ENCODE measurements at regions not wholly inside any gene's neighbourhood (a gene's known extent, or its start where the extent isn't known, plus 50 kb on each side); places are given as distances from the start of the nearest gene placed in this dataset.

GRCh38 chr1:96473791-96474434, 247.7 kb upstream of the PTBP2 start:
- DNase-seq: no peak

DNA sequence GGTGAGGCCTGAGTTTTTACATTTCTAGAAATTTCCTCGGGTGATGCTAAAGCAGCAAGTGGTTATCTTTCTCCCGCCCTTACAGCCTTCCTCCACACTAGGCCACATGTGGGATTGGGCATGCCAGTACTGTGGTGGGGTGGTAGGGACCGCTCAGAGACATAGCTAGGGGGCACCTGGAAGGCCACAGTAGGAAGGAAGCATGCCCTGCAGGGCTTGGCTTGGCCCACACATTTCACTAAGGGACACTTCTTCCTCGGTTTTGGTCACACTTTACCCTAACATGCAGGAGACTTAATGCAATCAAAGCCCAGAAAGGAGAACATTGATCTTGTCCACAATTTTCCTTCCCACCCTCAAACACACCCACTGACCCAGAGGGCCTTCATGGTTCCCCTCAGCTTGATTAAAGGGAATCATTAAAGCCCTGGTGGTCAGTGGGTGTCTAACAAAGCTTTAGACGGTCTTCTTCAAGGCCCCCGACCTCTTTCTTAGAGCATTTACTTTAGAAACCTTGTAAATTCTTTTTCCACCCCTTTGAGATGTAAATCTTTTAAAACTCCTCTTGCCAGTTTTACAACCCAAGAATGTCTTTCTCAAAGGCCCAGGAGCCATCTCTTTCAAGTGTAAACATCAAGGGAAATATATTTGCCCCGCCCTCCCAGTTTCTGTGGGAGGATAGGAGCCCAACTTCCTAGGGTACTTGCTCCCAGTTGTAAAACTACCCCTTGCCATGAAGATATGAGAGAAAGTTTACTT, 246.4 kb upstream of the PTBP2 start:
- no peak for DNase-seq

GRCh38 chr1:96475903-96476302, 245.7 kb upstream of the PTBP2 start:
- no peak for DNase-seq

- DNase-seq: no peak
Observed at GRCh38 chr1:96478228-96478627, 243.4 kb upstream of the PTBP2 start.

GRCh38 chr1:96481409-96481808, 240.2 kb upstream of the PTBP2 start:
- no peak for DNase-seq

GRCh38 chr1:96482616-96483015, 239.0 kb upstream of the PTBP2 start:
- DNase-seq: no peak

GRCh38 chr1:96487394-96487793, 234.2 kb upstream of the PTBP2 start:
- no peak for DNase-seq

GRCh38 chr1:96487971-96488370, 233.6 kb upstream of the PTBP2 start:
- no peak for DNase-seq

DNA sequence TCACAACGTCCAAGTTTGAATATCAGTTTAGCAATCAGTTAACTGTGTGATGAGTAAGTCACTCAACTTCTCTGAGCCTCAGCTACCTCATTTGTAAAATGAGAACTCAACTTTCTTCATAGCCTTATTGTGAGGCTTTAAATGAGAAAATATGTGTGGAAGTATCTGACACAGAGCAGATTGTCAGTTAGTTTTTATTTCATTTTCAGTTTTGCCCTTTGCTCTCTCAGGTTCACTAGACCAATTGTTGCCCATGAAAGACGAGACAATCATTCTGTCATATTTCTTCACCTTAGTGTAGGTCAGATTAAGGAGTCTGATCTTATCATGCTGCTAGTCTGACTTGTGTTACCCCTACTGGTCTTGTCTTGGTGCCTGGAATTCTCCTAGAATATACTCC, 232.8 kb upstream of the PTBP2 start:
- DNase-seq: no peak

GRCh38 chr1:96492236-96492635, 229.3 kb upstream of the PTBP2 start:
- no peak for DNase-seq

DNA sequence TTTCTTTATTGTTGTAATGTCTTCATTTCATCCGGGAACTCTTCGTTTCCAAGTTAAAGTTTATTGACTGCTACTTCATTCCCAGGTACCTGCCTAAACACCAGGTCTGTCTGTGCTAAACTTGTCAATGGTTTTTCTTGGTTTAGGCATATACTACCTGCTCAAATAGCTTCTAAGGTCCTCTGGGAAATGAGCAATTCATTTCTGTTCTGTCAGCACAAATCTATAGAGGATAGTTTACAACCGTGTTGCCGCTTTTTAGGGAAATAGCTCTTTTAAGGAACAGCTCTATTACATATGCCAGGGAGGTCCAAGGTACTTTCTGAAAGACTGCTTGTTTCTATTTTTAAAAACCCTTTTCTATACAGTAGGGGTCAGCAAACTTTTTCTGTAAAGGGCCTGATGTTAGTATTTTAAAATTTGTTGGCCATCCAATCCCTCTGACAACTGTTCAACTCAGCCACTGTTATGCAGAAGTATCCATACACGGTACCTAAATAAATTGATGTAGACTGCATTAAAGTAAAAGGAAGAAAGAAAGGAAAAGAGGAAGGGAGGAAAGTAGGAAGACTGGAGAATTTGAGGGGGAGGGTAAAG, 222.7 kb upstream of the PTBP2 start:
- DNase-seq: no peak

GRCh38 chr1:96508233-96508632, 213.4 kb upstream of the PTBP2 start:
- DNase-seq: no peak

DNA sequence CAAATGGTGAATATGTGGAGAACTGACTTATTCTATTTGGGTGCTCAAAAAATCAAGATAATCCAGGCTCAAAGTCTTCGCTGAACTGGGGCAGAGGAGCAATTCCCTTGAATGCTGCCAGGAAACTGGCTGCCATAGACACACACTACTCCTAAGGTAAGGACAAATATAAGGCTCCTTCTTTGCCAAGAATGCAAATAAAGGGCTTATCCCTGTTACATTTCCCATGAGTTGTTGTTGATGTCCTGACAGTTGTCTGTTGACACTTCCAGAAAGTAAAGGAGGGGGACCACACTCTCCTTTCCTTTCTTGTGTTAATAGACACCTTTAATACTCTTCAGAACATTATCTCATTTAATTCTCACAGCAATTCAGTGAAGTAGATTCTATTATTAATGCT, 212.2 kb upstream of the PTBP2 start:
- DNase-seq: no peak

DNA sequence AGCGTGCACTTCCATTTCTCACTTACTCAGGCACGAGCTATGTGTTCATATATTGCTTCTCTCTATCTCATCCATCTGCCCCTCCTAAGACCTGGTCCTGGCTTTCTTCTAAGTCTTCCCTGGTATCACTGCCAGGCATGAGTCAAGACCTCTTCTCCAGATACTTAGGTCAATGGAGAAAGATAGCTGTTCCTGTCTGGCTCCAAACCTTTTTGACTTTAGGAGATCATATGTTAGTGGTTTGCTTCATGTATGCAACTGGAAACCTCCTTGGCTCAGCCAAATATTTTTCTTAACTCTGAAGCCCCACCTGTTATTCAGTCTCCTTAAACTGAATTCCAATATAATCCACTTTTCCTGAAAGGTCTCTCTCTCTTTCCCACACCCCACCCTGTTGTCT, 211.6 kb upstream of the PTBP2 start:
- no peak for DNase-seq

DNA sequence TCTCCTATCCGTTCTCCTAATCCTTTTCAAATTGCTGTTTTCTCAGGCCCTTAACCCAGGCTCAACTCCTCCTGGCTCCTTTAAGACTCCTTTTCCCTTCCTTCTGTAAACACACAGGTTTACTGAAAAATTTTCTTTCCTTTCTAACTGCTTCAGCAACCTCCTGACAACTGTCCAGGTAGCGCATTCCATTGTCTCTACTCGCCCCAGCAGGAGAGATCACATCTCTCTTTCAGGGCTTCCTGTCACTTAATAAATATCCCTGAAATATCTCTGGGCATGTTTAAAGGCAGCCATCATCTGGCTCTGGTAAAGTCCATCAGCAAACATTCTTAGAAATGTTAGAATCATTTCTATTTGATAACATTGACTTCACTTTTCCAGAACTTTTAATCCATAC, 211.2 kb upstream of the PTBP2 start:
- DNase-seq: no peak

GRCh38 chr1:96510911-96511310, 210.7 kb upstream of the PTBP2 start:
- no peak for DNase-seq

DNA sequence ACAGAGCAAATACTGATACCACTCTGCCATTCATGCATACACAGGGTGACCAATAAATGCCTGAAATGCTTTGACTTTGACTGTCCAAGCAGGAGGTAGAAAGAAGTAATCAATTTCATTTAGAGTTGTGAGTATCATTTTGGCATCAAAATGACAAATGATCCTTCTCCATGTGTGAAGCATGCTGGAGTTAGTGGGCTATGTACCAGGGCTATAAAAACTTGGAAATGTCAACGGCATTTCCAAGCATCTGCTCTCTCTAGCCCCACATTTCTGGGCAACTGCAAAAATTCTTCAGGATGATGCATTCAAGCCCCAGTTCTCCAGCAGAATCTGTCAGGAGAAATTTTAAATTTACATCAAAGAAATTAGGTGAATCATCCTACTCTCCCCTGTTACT, 208.4 kb upstream of the PTBP2 start:
- no peak for DNase-seq

DNA sequence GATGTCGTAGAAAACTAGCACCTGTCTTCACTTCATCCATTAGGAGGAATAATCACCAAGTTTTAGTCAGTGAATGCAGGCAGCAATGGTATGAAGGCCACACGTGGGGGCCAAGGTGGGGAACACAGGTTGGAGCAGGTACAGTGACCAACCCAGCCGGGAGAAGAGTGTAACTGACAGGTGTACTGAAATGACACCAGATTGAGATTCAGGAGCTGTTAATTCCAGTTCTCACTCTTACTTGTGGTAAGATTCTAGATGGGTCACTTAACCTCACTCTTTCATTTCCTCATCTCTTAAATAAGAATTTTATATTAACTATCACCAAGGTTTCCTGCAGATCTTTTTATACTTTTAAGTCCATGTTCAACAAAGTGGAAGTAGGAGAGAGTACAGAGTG, 206.2 kb upstream of the PTBP2 start:
- no peak for DNase-seq

GRCh38 chr1:96515925-96516324, 205.7 kb upstream of the PTBP2 start:
- no peak for DNase-seq

DNA sequence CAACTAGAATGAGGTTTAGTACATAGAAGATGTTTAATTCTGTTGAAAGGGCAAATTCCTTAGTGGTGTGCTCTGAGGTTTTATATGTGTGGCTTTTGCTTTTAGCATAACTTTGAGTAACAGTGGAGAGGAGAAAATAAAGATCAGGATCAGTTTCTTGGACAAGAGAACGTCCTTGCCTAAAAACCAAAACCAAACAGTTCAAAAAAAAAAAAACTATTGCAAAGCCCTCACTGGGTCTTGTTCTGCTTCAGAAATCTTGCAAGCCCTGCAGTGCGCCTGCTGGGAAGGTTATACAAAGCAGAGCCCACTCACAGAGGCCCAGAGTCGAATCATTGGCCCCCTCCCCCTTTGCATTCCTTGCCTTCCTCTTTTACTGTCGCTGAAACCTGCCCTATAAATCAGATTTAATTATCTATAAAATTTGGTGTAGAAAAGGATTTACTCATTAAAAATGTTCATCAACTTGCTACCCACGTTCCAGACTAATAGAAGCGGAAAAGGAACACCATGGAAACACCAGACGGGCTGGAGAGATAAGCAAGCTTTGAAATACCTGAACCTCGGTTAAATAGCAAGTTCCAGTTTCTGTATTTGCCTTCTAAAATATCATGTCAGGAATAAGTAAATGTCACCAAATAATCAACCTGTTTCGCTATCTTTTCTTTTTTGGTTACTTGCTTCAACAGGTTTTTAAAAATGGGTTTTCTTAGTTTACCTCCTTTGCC, 201.6 kb upstream of the PTBP2 start:
- DNase-seq: no peak

GRCh38 chr1:96520579-96520947, 201.0 kb upstream of the PTBP2 start:
- no peak for DNase-seq

- DNase-seq: no peak
Observed at GRCh38 chr1:96521010-96521409, 200.6 kb upstream of the PTBP2 start.

DNA sequence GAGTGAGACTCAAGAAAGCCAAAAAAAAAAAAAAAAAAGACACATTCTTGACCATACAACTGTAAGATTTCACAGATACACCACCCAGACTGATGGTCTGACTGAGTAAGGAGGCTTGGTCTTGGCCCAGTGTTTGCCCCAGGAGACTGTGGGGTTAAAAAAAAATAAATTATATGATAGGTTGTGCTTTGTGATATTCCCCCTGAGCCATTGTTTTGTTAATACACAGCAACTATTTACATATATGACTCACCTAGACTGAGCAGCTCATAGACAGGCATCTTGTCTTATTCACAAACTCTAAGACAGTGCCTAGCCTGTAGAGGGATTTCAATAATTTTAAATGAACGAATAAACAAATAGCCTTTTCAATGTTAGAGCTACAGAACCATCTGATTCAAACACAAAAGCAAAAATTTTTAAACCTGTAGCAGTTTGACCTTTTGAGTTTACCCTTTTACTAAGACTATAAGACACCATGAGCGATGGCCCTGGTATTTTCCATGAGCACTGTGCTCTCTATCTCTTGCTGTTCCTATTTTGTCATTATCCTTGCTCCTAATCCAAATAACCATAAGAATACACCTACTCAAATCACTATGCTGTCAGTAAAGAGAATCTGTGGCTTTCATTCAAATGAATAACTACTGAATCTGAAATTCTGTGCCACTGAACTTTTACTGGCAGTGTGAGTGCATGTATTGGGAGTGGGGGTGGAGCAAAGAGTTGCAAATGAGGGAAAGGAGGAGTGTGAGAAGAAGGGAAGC, 199.4 kb upstream of the PTBP2 start:
- no peak for DNase-seq

Data from CD4-positive, alpha-beta T cell treated with Interleukin-10 for 1 hour (primary cell).